Activated CD4-positive, alpha-beta T cell treated with anti-CD3 and anti-CD28 coated beads, Interleukin-2, amount 50 U/mL, for 24 hours (primary cell): ENCODE measurements at regions not wholly inside any gene's neighbourhood (a gene's known extent, or its start where the extent isn't known, plus 50 kb on each side); places are given as distances from the start of the nearest gene placed in this dataset.
"Not testable (repeated sequence)": the region's sequence is repeated elsewhere in the genome, so short reads cannot be mapped to it uniquely, and the experiment has no call there.

Experiments
- DNase-seq, 2 donors: peaks; one replicate each; pipeline ENCODE4 v3.0.0-alpha.2; 2020; ENCODE audit warnings: low read depth in 1 of 2, low spot score in 1 of 2

DNA sequence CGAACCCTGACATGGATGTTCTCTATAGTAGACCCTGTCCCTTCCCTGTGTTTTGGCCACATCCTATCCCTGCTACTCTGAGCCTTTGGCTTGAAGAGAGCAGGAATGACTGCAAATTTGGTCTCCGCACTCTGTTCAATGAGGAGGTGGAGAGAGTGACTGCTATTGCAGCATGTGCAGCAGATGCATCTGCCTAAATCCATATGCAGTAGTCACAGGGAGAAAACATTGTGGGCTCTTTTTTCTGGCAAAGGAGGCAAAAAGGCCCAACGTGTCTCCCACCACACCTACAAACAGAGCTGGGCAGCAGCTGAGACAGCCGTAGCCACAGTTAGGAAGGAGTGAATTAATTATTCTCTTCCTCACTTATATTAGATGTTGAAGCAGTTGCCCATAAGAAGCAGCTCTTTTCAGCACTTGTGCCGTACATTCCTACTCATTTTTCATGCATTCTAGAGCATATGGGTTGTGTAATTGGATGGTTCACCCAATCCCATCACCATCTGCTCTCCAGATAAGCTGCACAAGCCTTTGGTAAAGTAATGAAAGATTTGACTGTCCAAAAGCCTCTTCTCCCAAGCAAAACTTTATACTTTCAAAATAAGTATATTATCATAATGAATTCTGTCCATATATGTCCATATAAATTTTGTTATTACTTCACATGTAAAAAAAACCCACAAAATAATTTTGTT, 147.9 kb upstream of the FAM47A start:
- no peak for DNase-seq

DNA sequence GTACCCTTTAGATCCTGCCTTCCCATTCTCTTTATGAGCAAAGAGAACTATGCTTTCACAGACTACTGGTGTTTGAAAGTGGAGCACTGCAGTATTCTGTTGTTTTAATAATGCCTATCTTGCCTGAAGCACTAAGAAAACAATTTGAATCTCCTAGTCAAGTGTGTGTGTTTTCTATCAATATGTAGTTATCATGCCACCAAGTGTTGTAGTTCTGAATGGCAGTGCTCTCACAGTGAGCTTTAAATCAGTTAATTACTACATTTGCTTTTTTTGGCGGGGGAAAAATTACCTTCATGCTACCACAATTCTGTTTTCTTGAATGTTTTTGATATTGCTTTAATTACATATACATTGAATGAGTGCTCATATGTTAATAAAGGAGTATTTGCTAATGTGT, 143.6 kb upstream of the FAM47A start:
- no peak for DNase-seq

DNA sequence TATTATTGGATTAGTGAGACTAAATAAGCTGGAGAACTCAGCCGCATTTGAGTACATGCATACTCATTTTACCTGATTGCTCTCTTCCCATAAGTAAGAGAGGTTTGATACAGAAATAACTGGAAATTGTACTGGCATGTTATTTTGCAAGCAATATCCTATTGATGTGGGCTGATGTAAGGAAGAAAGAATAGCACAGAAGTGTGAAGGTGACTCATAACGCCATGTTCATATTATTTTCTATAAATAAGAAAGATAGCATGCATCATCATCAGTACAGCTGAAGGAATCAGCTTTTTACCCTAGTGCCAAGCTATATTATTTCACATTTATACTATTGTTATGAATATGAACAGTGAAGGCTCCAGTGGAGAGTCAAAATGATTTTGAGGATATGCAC, 138.3 kb upstream of the FAM47A start:
- no peak for DNase-seq

DNA sequence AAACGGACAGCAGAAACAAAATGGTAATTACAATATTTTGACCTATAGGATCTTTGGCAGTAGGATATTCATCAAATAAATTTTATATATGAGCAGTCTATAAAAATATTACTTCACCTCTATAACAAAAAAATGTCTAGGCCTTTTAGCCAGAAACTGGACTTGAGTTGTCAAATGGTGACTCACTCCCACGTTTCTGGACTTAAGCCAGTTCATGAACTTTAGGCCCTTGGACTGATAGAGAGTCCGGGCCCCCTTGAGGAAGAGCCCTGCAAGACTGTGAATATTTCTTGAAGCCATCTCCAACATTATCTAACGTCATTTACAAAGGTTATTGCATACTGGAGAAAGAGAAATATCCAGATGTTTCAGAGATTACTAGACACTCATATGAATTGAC, 106.8 kb upstream of the FAM47A start:
- DNase-seq = no peak

DNA sequence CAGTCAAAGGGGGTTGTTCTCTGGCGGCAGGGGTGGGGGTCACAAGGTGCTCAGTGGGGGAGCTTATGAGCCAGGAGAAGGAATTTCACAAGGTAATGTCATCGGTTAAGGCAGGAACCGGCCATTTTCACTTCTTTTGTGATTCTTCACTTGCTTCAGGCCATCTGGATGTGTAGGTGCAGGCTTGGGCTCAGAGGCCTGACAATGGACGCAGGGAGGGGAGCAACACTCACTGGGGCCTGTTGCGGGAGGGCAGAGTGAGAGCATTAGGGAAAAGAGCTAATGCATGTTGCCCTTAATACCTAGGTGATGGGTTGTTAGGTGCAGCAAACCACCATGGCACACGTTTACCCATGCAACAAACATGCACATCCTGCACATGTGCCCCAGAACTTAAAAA, 98.0 kb upstream of the FAM47A start:
- DNase-seq = not testable (repeated sequence)

DNA sequence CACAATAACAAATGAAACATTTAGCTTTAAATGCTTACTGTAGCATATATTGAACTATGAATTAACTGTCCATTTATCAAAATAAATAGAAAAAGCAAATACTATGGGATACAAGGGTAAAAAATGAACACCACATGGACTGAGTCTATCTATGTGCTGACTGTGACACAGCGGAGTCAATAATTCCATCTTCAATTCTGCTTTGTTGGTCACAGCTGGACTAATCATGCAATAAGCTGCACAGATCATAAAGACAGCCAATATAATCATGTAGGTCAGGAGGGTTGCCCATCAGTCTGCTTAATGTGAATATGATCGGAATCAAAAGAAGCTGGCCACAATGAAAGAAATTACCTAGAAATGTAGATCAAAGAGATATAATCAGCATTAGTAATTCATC, 95.7 kb upstream of the FAM47A start:
- DNase-seq = no peak

DNA sequence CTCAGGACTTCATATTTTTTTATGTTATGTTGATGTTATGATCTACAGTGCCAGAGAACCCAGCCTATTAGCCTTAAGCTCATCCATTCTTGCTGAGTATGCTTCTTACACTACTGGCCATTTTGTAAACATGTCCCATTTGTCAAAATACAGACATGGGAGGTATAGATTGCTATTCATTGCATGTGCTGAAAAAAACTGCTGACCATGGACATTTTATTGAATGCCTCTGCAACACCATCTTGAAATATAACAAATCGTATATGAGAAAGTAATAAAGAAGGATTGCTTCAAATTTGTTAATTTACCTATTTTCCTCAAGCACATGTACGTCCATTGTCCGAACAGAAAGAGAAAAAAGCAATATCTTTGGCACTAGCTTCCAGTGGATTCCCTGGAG, 91.5 kb upstream of the FAM47A start:
- DNase-seq = no peak

DNA sequence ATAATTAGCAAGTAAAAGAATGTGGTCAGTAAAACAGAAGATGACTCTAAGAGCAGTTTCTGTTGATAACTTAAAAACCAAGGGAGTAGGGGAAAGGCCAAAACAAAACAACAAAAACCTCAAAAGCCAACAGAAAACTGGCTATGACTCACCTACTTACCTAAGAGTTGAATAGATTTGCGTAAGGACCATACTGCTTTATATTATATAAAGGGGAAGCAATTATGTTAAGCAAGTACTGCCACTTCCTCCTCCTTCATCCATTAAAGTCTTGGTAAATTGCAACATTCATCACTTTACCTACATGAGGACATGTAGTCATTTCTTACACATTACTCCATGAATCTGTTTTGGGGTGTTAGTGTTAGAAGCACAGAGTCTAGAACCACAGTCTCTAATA, 85.9 kb upstream of the FAM47A start:
- no peak for DNase-seq

DNA sequence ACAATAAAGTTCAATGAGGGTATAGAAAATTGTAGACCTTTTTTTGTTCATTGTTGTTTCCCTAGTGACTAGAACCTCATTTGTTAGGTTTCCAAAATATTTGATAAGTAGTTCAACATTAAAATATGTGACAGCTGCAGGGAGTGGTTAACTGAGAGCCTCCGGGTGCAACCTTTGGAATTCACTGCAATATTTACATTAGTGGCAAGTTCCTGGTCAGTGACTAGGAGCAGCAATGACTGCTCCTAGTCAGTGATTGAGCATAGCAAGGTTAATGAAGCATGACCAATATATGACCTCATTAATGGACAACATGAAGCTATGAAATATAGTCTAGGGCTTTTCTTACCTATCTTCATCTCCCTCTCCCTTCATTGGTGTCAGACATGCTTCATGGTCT, 65.8 kb upstream of the FAM47A start:
- DNase-seq = no peak
